ENCODE measurements at regions not wholly inside any gene's neighbourhood (a gene's known extent, or its start where the extent isn't known, plus 50 kb on each side); places are given as distances from the start of the nearest gene placed in this dataset.

- TF ChIP-seq CTCF (IDR thresholded peaks at IDR 0.05; ENCODE audit: insufficient read depth, low read length, poor library complexity, severe bottlenecking) = no peak
- H3K4me3 ChIP-seq (ENCODE audit: low read depth, low read length) = no peak overlapping the region
- no peaks in the 10 kb centered on the region for H3K27me3 ChIP-seq (ENCODE audit: control insufficient read depth, insufficient read depth, low read length)
- H3K36me3 ChIP-seq (ENCODE audit: control insufficient read depth, insufficient read depth, low read length) = no peaks in the 10 kb centered on the region
- no peak for DNase-seq (ENCODE audit: low read depth)
Observed at GRCh38 chr9:103625161-103625804, 468.8 kb upstream of the SMC2 start.

DNA sequence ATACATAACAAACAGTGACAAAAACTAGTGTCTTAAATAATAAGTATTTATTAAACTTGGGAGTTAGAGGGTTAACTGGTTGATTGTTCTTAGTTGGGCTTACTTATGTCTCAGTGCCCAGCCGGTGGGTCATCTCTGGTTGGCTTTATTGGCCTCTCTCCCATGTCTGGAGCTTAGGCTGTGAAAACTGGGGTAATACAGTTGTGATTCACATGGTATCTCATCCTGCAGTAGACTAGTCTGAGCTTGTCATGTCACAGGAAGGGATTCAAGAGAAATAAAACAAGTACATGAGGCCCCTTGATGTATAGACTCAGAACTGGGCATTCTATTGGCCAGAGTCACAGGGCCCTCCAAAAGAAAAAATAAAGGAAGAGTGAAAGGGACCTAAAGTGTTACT is 466.4 kb upstream of the SMC2 start:
- no peaks in the 10 kb centered on the region for H3K27me3 ChIP-seq (ENCODE audit: control insufficient read depth, insufficient read depth, low read length)
- H3K4me3 ChIP-seq (ENCODE audit: low read depth, low read length) = no peak overlapping the region
- TF ChIP-seq CTCF (IDR thresholded peaks at IDR 0.05; ENCODE audit: insufficient read depth, low read length, poor library complexity, severe bottlenecking) = no peak
- no peak for DNase-seq (ENCODE audit: low read depth)
- H3K36me3 ChIP-seq (ENCODE audit: control insufficient read depth, insufficient read depth, low read length) = no peaks in the 10 kb centered on the region

- TF ChIP-seq CTCF (IDR thresholded peaks at IDR 0.05; ENCODE audit: insufficient read depth, low read length, poor library complexity, severe bottlenecking) = no peak
- DNase-seq (ENCODE audit: low read depth) = no peak
Observed at GRCh38 chr9:103649086-103649485, 445.0 kb upstream of the SMC2 start.

DNA sequence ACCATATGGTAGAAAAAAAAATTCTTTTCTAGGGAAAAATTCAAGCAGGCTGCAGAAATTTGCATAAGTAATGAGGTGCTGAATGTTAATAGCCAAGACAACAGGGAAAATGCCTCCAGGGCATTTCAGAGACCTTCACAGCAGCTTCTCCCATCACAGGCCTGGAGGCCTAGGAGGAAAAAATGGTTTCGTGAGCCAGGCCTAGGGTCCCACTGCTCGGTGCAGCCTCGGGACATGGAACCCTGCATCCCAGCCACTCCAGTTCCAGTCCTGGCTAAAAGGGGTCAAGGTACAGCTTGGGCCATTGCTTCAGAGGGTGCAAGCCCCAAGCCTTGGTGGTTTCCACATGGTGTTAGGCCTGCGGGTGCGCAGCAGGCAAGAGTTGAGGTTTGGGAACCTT is 436.0 kb upstream of the SMC2 start:
- no peak for TF ChIP-seq CTCF (IDR thresholded peaks at IDR 0.05; ENCODE audit: insufficient read depth, low read length, poor library complexity, severe bottlenecking)

More at GRCh38 chr9:103649086-103649485, 445.0 kb upstream of the SMC2 start:
- Histone ChIP-seq H3K4me3 (ENCODE audit: low read depth, low read length) (no peak overlapping the region), H3K27me3 (ENCODE audit: control insufficient read depth, insufficient read depth, low read length) (no peaks in the 10 kb centered on the region), H3K36me3 (ENCODE audit: control insufficient read depth, insufficient read depth, low read length) (no peaks in the 10 kb centered on the region)

DNA sequence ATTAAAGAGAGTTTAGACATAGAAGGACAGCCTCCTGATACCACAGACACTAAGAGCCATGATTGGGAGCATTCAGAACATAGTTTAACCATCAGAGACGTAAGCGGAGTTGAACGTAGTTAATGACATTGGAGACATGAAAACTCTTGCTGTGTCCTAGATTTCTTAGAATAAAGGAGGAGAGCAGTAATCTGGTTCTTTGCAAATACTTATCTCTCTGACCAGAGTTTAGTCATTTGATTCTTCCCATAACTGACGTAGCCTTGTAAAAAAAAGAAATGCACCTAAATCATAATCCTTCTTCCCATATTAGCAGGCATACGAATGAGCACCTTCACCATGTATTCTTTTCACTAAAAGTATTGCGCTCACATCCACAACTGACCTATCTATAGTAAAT is 433.3 kb upstream of the SMC2 start:
- Histone ChIP-seq H3K4me3 (ENCODE audit: low read depth, low read length) (no peak overlapping the region), H3K27me3 (ENCODE audit: control insufficient read depth, insufficient read depth, low read length) (no peaks in the 10 kb centered on the region), H3K36me3 (ENCODE audit: control insufficient read depth, insufficient read depth, low read length) (no peaks in the 10 kb centered on the region)
- TF ChIP-seq CTCF (IDR thresholded peaks at IDR 0.05; ENCODE audit: insufficient read depth, low read length, poor library complexity, severe bottlenecking) = no peak
- no peak for DNase-seq (ENCODE audit: low read depth)

More for the DNA sequence above, 436.0 kb upstream of the SMC2 start:
- Histone ChIP-seq H3K36me3 (ENCODE audit: control insufficient read depth, insufficient read depth, low read length) (no peaks in the 10 kb centered on the region), H3K4me3 (ENCODE audit: low read depth, low read length) (no peak overlapping the region), H3K27me3 (ENCODE audit: control insufficient read depth, insufficient read depth, low read length) (no peaks in the 10 kb centered on the region)
- DNase-seq (ENCODE audit: low read depth) = no peak

GRCh38 chr9:103661663-103662062 is 432.4 kb upstream of the SMC2 start:
- no peak for DNase-seq (ENCODE audit: low read depth)
- H3K36me3 ChIP-seq (ENCODE audit: control insufficient read depth, insufficient read depth, low read length) = no peaks in the 10 kb centered on the region
- no peak for TF ChIP-seq CTCF (IDR thresholded peaks at IDR 0.05; ENCODE audit: insufficient read depth, low read length, poor library complexity, severe bottlenecking)
- no peak overlapping the region for H3K4me3 ChIP-seq (ENCODE audit: low read depth, low read length)
- H3K27me3 ChIP-seq (ENCODE audit: control insufficient read depth, insufficient read depth, low read length) = no peaks in the 10 kb centered on the region

Measured in kidney epithelial cell (primary cell).